GM21528 (cell line): ENCODE measurements at regions not wholly inside any gene's neighbourhood (a gene's known extent, or its start where the extent isn't known, plus 50 kb on each side); places are given as distances from the start of the nearest gene placed in this dataset.

Experiments
- ATAC-seq: cut with Tn5 transposase; IDR thresholded peaks from one replicate; pipeline ENCODE4 v1.9.1; 2021; ENCODE audit warnings: mild to moderate bottlenecking, moderate library complexity; ENCODE audit not compliant: unreplicated experiment, low FRiP score

- ATAC-seq = no peak
Measured at GRCh38 chr2:56089931-56090330, 93.9 kb upstream of the CCDC85A start.

GRCh38 chr2:56099963-56100362, 83.8 kb upstream of the CCDC85A start:
- ATAC-seq = no peak

GRCh38 chr2:56100791-56101312, 82.9 kb upstream of the CCDC85A start:
- ATAC-seq = no peak

GRCh38 chr2:56102098-56102497, 81.7 kb upstream of the CCDC85A start:
- no peak for ATAC-seq

GRCh38 chr2:56102866-56103265, 80.9 kb upstream of the CCDC85A start:
- ATAC-seq = no peak

- ATAC-seq = no peak
Measured at GRCh38 chr2:56104962-56105361, 78.8 kb upstream of the CCDC85A start.

GRCh38 chr2:56107502-56108220, 76.1 kb upstream of the CCDC85A start:
- no peak for ATAC-seq

- ATAC-seq = no peak
Measured at GRCh38 chr2:56108806-56109205, 75.0 kb upstream of the CCDC85A start.

GRCh38 chr2:56109994-56110393, 73.8 kb upstream of the CCDC85A start:
- ATAC-seq = no peak

GRCh38 chr2:56113382-56113975, 70.3 kb upstream of the CCDC85A start:
- ATAC-seq = no peak

GRCh38 chr2:56117764-56118163, 66.0 kb upstream of the CCDC85A start:
- ATAC-seq = no peak

GRCh38 chr2:56118474-56118873, 65.3 kb upstream of the CCDC85A start:
- no peak for ATAC-seq

- no peak for ATAC-seq
Measured at GRCh38 chr2:56121995-56122394, 61.8 kb upstream of the CCDC85A start.

- no peak for ATAC-seq
Measured at GRCh38 chr2:56123538-56123937, 60.3 kb upstream of the CCDC85A start.

GRCh38 chr2:56127010-56127409, 56.8 kb upstream of the CCDC85A start:
- no peak for ATAC-seq

GRCh38 chr2:56127463-56128152, 56.2 kb upstream of the CCDC85A start:
- no peak for ATAC-seq

GRCh38 chr2:56128235-56128634, 55.6 kb upstream of the CCDC85A start:
- no peak for ATAC-seq

- ATAC-seq = no peak
Measured at GRCh38 chr2:56130463-56131070, 53.2 kb upstream of the CCDC85A start.

GRCh38 chr2:56132138-56132537, 51.7 kb upstream of the CCDC85A start:
- ATAC-seq = no peak

- no peak for ATAC-seq
Measured at GRCh38 chr2:56133441-56133840, 50.3 kb upstream of the CCDC85A start.
